HG03442 (cell line): ENCODE measurements at regions not wholly inside any gene's neighbourhood (a gene's known extent, or its start where the extent isn't known, plus 50 kb on each side); places are given as distances from the start of the nearest gene placed in this dataset.
"Not testable (repeated sequence)": the region's sequence is repeated elsewhere in the genome, so short reads cannot be mapped to it uniquely, and the experiment has no call there.

Experiments used
- ATAC-seq: cut with Tn5 transposase; IDR thresholded peaks from one replicate; pipeline ENCODE4 v1.9.1; 2021; ENCODE audit warnings: mild to moderate bottlenecking, moderate library complexity; ENCODE audit not compliant: unreplicated experiment

- ATAC-seq = no peak
Observed at GRCh38 chr11:135015966-135016365, 603.9 kb upstream of the B3GAT1 start.

GRCh38 chr11:135011313-135011712, 599.3 kb upstream of the B3GAT1 start:
- ATAC-seq = not testable (repeated sequence)

- ATAC-seq = no peak
Observed at GRCh38 chr11:135009125-135009524, 597.1 kb upstream of the B3GAT1 start.

GRCh38 chr11:135008412-135008811, 596.4 kb upstream of the B3GAT1 start:
- ATAC-seq = no peak

GRCh38 chr11:135008001-135008405, 596.0 kb upstream of the B3GAT1 start:
- ATAC-seq = no peak

- ATAC-seq = no peak
Observed at GRCh38 chr11:135006800-135007199, 594.8 kb upstream of the B3GAT1 start.

GRCh38 chr11:135004495-135004894, 592.5 kb upstream of the B3GAT1 start:
- ATAC-seq = no peak

- ATAC-seq = no peak
Observed at GRCh38 chr11:135002236-135002635, 590.2 kb upstream of the B3GAT1 start.

- no peak for ATAC-seq
Observed at GRCh38 chr11:135001581-135001980, 589.5 kb upstream of the B3GAT1 start.

GRCh38 chr11:135001065-135001464, 589.0 kb upstream of the B3GAT1 start:
- not testable (repeated sequence) for ATAC-seq

GRCh38 chr11:134999590-134999989, 587.5 kb upstream of the B3GAT1 start:
- no peak for ATAC-seq

- no peak for ATAC-seq
Observed at GRCh38 chr11:134997652-134998320, 585.7 kb upstream of the B3GAT1 start.

GRCh38 chr11:134995741-134996140, 583.7 kb upstream of the B3GAT1 start:
- no peak for ATAC-seq

GRCh38 chr11:134994431-134994830, 582.4 kb upstream of the B3GAT1 start:
- no peak for ATAC-seq

- ATAC-seq = no peak
Observed at GRCh38 chr11:134993691-134994243, 581.7 kb upstream of the B3GAT1 start.

- ATAC-seq = no peak
Observed at GRCh38 chr11:134992981-134993380, 580.9 kb upstream of the B3GAT1 start.

GRCh38 chr11:134988495-134988894, 576.5 kb upstream of the B3GAT1 start:
- no peak for ATAC-seq

- ATAC-seq = no peak
Observed at GRCh38 chr11:134987822-134988221, 575.8 kb upstream of the B3GAT1 start.

GRCh38 chr11:134987223-134987768, 575.3 kb upstream of the B3GAT1 start:
- no peak for ATAC-seq

- no peak for ATAC-seq
Observed at GRCh38 chr11:134984421-134984820, 572.4 kb upstream of the B3GAT1 start.

GRCh38 chr11:134982432-134982831, 570.4 kb upstream of the B3GAT1 start:
- ATAC-seq = not testable (repeated sequence)

GRCh38 chr11:134981835-134982234, 569.8 kb upstream of the B3GAT1 start:
- no peak for ATAC-seq
